WTC11 (cell line): ENCODE measurements at regions not wholly inside any gene's neighbourhood (a gene's known extent, or its start where the extent isn't known, plus 50 kb on each side); places are given as distances from the start of the nearest gene placed in this dataset.

Experiments
- CBFB ChIP-seq: sonication (generic); formaldehyde crosslinking; IDR thresholded peaks from 2 replicates; pipeline ENCODE4 v1.8.1; 2022; ENCODE audit warnings: mild to moderate bottlenecking, low read depth, missing genetic modification reagents
- FOXJ3 ChIP-seq: sonication (generic); formaldehyde crosslinking; IDR thresholded peaks from 2 replicates; pipeline ENCODE4 v1.9.0; 2021; ENCODE audit warnings: missing genetic modification reagents, mild to moderate bottlenecking, borderline replicate concordance
- FOXK1 ChIP-seq: sonication (generic); formaldehyde crosslinking; IDR thresholded peaks from 2 replicates; pipeline ENCODE4 v1.8.0; 2022; ENCODE audit warnings: mild to moderate bottlenecking, moderate library complexity, missing genetic modification reagents
- KAT7 ChIP-seq: sonication (generic); formaldehyde crosslinking; IDR thresholded peaks from 2 replicates; pipeline ENCODE4 v1.8.1; 2023; ENCODE audit warnings: missing genetic modification reagents, mild to moderate bottlenecking, borderline replicate concordance
- SP1 ChIP-seq: sonication (generic); formaldehyde crosslinking; conservative IDR thresholded peaks from 2 replicates; pipeline ENCODE4 v1.8.1; 2022; ENCODE audit warnings: missing genetic modification reagents
- TF ChIP-seq, protein P1 (sequence below): sonication (generic); formaldehyde crosslinking; IDR thresholded peaks from 2 replicates; pipeline ENCODE4 v1.8.1; 2023; ENCODE audit warnings: mild to moderate bottlenecking, missing genetic modification reagents, moderate library complexity
- TF ChIP-seq, protein P2 (sequence below): fragments of 200-600 bp; IDR thresholded peaks from 2 replicates; pipeline ENCODE4 v1.8.0; 2022; ENCODE audit warnings: antibody characterized with exemption
- TF ChIP-seq, protein P3 (sequence below): sonication (generic); formaldehyde crosslinking; IDR thresholded peaks from 2 replicates; pipeline ENCODE4 v1.8.0; 2022; ENCODE audit warnings: missing genetic modification reagents
- TF ChIP-seq, protein P4 (sequence below): sonication (generic); formaldehyde crosslinking; conservative IDR thresholded peaks from 2 replicates; pipeline ENCODE4 v1.8.1; 2023; ENCODE audit warnings: mild to moderate bottlenecking, low read depth, missing genetic modification reagents, moderate library complexity
- TF ChIP-seq, protein P5 (sequence below): sonication (generic); formaldehyde crosslinking; IDR thresholded peaks from 2 replicates; pipeline ENCODE4 v1.8.1; 2023; ENCODE audit warnings: mild to moderate bottlenecking, missing genetic modification reagents, borderline replicate concordance
- TF ChIP-seq, protein P6 (sequence below): sonication (generic); formaldehyde crosslinking; IDR thresholded peaks from 2 replicates; pipeline ENCODE4 v1.8.0; 2022; ENCODE audit warnings: mild to moderate bottlenecking, missing genetic modification reagents
- TF ChIP-seq, protein P7 (sequence below): sonication (generic); formaldehyde crosslinking; IDR thresholded peaks from 2 replicates; pipeline ENCODE4 v1.8.0; 2023; ENCODE audit warnings: missing genetic modification reagents

DNA sequence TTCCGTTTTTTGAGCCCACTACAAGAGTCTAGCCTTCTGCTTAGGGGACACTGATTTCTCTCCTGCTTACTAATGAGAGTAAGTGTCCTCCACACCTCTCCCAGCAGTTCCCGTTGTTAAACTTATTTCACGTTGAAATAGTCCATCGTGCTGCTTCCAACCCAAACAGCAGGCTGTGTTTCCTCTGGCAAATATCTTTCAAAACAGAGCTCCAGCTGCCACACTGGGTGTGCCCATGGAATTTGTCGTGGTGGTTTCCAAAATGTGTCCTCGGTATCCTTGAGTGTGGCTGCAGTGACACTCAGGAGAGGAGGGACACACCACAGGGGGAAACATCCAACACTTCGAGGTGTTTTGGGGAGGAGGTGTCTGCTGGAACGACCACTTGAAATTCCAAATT lies 176.5 kb upstream of the RALGAPA2 start:
- TF ChIP-seq, protein P1, sequence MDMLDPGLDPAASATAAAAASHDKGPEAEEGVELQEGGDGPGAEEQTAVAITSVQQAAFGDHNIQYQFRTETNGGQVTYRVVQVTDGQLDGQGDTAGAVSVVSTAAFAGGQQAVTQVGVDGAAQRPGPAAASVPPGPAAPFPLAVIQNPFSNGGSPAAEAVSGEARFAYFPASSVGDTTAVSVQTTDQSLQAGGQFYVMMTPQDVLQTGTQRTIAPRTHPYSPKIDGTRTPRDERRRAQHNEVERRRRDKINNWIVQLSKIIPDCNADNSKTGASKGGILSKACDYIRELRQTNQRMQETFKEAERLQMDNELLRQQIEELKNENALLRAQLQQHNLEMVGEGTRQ (CRISPR knock-in tag): no peak
- TF ChIP-seq, protein P2, sequence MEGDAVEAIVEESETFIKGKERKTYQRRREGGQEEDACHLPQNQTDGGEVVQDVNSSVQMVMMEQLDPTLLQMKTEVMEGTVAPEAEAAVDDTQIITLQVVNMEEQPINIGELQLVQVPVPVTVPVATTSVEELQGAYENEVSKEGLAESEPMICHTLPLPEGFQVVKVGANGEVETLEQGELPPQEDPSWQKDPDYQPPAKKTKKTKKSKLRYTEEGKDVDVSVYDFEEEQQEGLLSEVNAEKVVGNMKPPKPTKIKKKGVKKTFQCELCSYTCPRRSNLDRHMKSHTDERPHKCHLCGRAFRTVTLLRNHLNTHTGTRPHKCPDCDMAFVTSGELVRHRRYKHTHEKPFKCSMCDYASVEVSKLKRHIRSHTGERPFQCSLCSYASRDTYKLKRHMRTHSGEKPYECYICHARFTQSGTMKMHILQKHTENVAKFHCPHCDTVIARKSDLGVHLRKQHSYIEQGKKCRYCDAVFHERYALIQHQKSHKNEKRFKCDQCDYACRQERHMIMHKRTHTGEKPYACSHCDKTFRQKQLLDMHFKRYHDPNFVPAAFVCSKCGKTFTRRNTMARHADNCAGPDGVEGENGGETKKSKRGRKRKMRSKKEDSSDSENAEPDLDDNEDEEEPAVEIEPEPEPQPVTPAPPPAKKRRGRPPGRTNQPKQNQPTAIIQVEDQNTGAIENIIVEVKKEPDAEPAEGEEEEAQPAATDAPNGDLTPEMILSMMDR: no peak
- TF ChIP-seq, protein P3, sequence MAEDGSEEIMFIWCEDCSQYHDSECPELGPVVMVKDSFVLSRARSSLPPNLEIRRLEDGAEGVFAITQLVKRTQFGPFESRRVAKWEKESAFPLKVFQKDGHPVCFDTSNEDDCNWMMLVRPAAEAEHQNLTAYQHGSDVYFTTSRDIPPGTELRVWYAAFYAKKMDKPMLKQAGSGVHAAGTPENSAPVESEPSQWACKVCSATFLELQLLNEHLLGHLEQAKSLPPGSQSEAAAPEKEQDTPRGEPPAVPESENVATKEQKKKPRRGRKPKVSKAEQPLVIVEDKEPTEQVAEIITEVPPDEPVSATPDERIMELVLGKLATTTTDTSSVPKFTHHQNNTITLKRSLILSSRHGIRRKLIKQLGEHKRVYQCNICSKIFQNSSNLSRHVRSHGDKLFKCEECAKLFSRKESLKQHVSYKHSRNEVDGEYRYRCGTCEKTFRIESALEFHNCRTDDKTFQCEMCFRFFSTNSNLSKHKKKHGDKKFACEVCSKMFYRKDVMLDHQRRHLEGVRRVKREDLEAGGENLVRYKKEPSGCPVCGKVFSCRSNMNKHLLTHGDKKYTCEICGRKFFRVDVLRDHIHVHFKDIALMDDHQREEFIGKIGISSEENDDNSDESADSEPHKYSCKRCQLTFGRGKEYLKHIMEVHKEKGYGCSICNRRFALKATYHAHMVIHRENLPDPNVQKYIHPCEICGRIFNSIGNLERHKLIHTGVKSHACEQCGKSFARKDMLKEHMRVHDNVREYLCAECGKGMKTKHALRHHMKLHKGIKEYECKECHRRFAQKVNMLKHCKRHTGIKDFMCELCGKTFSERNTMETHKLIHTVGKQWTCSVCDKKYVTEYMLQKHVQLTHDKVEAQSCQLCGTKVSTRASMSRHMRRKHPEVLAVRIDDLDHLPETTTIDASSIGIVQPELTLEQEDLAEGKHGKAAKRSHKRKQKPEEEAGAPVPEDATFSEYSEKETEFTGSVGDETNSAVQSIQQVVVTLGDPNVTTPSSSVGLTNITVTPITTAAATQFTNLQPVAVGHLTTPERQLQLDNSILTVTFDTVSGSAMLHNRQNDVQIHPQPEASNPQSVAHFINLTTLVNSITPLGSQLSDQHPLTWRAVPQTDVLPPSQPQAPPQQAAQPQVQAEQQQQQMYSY (CRISPR knock-in tag): no peak
- TF ChIP-seq, protein P4, sequence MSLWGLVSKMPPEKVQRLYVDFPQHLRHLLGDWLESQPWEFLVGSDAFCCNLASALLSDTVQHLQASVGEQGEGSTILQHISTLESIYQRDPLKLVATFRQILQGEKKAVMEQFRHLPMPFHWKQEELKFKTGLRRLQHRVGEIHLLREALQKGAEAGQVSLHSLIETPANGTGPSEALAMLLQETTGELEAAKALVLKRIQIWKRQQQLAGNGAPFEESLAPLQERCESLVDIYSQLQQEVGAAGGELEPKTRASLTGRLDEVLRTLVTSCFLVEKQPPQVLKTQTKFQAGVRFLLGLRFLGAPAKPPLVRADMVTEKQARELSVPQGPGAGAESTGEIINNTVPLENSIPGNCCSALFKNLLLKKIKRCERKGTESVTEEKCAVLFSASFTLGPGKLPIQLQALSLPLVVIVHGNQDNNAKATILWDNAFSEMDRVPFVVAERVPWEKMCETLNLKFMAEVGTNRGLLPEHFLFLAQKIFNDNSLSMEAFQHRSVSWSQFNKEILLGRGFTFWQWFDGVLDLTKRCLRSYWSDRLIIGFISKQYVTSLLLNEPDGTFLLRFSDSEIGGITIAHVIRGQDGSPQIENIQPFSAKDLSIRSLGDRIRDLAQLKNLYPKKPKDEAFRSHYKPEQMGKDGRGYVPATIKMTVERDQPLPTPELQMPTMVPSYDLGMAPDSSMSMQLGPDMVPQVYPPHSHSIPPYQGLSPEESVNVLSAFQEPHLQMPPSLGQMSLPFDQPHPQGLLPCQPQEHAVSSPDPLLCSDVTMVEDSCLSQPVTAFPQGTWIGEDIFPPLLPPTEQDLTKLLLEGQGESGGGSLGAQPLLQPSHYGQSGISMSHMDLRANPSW (CRISPR knock-in tag): no peak
- TF ChIP-seq FOXJ3: no peak
- no peak for TF ChIP-seq FOXK1 (CRISPR knock-in tag)
- TF ChIP-seq, protein P5, sequence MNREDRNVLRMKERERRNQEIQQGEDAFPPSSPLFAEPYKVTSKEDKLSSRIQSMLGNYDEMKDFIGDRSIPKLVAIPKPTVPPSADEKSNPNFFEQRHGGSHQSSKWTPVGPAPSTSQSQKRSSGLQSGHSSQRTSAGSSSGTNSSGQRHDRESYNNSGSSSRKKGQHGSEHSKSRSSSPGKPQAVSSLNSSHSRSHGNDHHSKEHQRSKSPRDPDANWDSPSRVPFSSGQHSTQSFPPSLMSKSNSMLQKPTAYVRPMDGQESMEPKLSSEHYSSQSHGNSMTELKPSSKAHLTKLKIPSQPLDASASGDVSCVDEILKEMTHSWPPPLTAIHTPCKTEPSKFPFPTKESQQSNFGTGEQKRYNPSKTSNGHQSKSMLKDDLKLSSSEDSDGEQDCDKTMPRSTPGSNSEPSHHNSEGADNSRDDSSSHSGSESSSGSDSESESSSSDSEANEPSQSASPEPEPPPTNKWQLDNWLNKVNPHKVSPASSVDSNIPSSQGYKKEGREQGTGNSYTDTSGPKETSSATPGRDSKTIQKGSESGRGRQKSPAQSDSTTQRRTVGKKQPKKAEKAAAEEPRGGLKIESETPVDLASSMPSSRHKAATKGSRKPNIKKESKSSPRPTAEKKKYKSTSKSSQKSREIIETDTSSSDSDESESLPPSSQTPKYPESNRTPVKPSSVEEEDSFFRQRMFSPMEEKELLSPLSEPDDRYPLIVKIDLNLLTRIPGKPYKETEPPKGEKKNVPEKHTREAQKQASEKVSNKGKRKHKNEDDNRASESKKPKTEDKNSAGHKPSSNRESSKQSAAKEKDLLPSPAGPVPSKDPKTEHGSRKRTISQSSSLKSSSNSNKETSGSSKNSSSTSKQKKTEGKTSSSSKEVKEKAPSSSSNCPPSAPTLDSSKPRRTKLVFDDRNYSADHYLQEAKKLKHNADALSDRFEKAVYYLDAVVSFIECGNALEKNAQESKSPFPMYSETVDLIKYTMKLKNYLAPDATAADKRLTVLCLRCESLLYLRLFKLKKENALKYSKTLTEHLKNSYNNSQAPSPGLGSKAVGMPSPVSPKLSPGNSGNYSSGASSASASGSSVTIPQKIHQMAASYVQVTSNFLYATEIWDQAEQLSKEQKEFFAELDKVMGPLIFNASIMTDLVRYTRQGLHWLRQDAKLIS: no peak
- TF ChIP-seq, protein P6, sequence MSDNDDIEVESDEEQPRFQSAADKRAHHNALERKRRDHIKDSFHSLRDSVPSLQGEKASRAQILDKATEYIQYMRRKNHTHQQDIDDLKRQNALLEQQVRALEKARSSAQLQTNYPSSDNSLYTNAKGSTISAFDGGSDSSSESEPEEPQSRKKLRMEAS: no peak
- TF ChIP-seq CBFB (CRISPR knock-in tag): no peak
- TF ChIP-seq KAT7 (CRISPR knock-in tag): no peak
- TF ChIP-seq, protein P7, sequence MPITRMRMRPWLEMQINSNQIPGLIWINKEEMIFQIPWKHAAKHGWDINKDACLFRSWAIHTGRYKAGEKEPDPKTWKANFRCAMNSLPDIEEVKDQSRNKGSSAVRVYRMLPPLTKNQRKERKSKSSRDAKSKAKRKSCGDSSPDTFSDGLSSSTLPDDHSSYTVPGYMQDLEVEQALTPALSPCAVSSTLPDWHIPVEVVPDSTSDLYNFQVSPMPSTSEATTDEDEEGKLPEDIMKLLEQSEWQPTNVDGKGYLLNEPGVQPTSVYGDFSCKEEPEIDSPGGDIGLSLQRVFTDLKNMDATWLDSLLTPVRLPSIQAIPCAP (CRISPR knock-in tag): no peak
- no peak for TF ChIP-seq SP1 (CRISPR knock-in tag)
